SIG-M5 treated with dmso at 0.1 percent for 504 hours (cell line): ENCODE measurements at regions not wholly inside any gene's neighbourhood (a gene's known extent, or its start where the extent isn't known, plus 50 kb on each side); places are given as distances from the start of the nearest gene placed in this dataset.
"Not testable (repeated sequence)": the region's sequence is repeated elsewhere in the genome, so short reads cannot be mapped to it uniquely, and the experiment has no call there.

Experiments used
- DNase-seq: peaks from one replicate; lab custom pipeline; 2025; ENCODE audit not compliant: unreplicated experiment; lab: John Stamatoyannopoulos, UW

GRCh38 chr12:34301251-34302130, 279.2 kb downstream of the ALG10 start:
- DNase-seq: no peak

DNA sequence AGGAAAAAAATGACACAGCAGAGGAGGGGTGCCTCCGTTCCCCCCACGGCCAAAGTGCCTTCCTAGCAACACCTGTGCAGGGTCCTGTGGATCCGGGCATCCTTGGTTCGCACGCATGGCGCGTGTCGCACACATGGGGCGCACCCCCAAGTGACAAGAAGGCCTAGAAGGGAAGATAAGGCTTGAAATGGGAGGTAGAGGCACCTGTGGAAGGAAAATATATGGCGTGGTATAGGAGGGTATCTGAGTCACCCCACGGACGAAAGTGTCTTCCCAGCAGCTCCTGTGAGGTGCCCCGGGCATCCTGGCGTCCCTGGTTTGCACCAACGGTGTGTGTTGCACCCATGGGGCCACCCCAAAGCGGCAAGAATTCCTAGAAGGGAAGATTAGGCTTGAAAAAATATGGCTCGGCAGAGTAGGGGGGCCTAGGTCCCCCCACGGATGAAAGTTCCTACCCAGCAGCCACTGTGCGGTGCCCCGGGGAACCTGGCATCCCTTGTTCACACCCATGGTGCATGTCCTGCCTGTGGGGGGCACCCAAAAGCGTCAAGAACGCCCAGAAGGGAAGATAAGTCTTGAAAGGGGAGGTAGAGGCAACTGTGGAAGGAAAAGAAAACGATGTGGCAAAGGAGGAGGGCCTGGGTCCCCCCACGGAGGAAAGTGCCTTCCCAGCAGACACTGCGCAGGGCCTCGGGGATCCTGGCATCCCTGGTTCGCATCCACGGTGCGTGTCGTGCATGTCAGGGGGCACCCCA, 280.0 kb downstream of the ALG10 start:
- no peak for DNase-seq

DNA sequence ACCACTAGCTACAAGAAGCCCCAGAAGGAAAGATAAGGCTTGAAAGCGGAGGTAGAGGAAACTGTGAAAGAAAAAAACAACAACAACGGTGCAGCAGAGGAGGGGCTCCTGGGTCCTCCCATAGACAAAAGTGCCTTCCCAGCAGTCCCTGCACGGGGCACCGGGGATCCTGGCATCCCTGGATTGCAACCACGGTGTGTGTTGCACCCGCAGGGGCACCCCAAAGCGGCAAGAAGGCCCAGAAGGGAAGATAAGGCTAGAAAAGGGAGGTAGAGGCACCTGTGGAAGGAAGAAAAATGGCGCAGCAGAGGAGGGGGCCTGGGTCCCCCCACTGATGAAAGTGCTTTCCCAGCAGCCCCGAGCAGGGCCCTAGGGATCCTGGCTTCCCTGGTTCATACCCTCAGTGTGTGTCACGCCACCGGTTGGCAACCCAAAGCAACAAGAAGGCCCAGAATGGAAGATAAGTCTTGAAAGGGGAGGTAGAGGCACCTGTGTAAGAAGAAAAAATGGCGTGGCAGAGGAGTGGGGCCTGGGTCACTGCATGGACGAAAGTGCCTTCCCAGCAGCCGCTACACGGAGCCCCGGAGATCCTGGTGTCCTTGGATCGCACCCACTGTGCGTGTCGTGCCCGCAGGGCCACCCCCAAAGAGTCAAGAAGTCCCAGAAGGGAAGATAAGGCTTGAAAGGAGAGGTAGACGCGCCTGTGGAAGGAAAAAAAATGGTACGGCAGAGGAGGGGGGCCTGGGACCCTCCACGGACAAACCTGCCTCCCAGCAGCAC, 281.0 kb downstream of the ALG10 start:
- DNase-seq: no peak

GRCh38 chr12:34304001-34304400, 281.7 kb downstream of the ALG10 start:
- DNase-seq: no peak

- no peak for DNase-seq
Measured at GRCh38 chr12:34304546-34304945, 282.2 kb downstream of the ALG10 start.

DNA sequence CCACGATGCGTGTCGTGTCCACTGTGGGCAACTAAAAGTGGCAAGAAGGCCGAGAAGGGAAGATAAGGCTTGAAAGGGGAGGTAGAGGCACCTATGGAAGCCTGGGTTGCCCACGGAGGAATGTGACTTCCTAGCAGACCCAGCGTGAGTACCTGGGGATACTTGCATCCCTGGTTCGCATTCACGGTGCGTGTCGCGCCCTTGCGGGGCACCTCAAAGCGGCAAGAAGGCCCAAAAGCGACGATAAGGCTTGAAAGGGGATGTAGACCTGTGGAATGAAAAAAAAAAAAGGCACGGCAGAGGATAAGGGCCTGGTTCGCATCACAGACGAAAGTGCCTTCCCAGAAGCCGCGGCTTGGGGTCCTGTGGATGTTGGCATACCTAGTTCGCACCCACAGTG, 282.9 kb downstream of the ALG10 start:
- no peak for DNase-seq

- no peak for DNase-seq
Measured at GRCh38 chr12:34306133-34306830, 284.0 kb downstream of the ALG10 start.

DNA sequence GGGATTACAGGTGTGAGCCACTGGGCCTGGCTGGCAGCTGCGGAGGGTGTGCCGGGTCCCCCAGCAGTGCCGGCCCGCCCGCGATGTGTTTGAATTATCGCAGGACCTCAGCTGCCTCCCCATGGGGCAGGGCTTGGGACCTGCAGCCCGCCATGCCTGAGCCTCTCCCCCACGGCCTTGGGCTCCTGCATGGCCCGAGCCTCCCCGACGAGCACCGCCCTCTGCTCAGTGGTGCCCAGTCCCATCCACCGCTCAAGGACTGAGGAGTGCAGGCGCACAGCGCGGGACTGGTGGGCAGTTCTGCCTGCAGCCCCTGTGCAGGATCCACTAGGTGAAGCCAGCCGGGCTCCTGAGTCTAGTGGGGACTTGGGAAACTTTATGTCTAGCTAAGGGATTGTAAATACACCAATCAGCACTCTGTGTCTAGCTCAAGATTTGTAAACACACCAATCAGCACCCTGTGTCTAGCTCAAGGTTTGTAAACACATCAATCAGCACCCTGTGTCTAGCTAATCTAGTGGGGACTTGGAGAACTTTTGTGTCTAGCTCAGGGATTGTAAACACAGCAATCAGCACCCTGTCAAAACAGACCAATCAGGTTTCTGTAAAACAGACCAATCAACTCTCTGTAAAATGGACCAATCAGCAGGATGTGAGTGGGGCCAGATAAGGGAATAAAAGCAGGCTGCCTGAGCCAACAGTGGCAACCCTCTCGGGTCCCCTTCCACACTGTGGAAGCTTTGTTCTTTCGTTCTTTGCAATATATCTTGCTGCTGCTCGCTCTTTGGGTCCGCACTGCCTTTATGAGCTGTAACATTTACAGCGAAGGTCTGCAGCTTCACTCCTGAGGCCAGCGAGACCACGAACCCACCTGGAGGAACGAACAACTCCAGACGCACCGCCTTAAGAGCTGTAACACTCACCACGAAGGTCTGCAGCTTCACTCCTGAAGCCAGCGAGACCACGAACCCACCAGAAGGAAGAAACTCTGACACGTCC, 287.8 kb downstream of the ALG10 start:
- not testable (repeated sequence) for DNase-seq

- DNase-seq: no peak
Measured at GRCh38 chr12:34311337-34311736, 289.0 kb downstream of the ALG10 start.

DNA sequence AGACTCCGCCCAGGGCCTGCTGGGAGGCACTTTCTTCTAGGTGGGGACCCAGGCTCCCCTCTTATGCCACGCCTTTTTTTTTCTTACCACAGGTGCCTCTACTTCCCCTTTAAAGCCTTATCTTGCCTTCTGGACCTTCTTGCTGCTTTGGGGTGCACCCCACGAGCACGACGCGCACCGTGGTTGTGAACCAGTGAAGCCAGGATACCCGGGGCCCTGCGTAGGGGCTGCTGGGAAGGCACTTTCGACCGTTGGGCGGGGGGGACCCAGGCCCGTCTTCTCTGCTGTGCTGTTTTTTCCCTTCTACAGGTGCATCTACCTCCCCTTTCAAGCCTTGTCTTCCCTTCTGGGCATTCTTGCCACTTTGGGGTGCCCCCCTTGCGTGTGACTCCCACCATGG, 305.4 kb downstream of the ALG10 start:
- DNase-seq: no peak

DNA sequence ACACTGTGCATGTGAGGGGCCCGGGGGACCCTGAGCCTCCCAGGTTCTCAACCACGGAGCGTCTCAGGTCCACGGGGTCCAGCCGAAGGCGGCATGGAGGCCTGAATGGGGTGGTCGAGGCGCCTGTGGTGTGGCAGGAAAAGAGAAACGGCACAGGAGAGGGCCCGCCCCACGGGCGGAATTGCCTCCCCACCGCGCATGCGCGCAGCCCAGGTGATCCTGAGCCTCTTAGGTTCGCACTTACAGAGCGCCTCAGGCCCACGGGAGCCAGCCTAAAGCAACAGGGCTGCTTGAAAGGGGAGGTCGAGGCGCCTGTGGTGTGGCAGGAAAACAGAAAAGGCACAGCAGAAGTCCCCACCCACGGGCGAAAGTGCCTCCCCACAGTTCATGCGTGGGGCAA, 311.0 kb downstream of the ALG10 start:
- no peak for DNase-seq

DNA sequence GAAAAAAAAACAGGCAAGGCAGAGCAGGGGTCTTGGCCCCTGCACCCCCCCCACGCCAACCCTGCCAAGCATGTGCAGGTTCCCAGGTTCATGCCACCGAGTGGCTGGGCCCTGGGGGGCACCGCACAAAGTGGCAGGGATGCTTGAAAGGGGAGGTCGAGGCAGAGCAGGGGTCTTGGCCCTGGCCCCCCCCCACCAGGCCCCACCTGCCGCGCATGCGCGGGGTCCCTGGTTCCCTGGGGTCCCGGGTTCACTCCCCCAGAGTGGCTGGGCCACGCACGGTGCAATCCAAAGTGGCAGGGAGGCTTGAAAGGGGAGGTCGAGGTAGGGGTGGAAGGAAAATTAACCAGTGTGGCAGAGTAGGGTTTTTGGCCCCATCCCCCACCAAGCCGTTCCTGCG, 312.2 kb downstream of the ALG10 start:
- DNase-seq: no peak

DNA sequence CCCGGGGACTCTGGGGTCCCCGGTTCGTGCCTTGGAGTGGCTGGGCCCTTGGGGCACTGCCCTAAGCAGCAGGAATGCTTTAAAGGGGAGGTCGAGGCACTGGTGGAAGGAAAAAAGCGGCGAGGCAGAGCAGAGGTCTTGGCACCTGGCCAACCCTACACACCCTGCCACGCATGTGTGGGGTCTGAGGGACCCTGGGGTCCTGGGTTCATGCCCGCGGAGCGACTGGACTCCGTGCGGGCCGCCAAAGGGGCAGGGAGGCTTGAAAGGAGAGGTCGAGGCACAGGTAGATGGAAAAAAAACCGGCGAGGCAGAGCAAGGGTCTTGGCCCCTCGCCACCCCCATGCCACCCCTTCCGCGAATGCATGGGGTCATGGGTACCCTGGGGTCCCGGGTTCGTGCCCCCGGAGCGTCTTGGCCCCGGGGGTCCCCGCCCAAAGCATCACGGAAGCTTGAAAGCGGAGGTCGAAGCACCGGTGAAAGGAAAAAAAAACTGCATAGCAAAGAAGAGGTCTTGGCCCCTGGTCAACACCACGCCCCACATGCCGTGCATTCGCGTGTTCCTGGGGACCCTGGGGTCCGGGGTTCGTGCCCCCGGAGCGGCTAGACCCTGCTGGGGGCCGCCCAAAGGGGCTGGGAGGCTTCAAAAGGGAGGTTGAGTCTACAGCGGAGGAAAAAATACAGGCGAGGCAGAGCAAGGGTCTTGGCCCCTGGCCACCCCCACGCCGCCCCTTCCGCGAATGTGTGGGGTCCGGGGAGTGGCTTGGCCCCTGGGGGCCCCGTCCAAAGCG, 312.9 kb downstream of the ALG10 start:
- DNase-seq: no peak

GRCh38 chr12:34335819-34336262, 313.5 kb downstream of the ALG10 start:
- no peak for DNase-seq

DNA sequence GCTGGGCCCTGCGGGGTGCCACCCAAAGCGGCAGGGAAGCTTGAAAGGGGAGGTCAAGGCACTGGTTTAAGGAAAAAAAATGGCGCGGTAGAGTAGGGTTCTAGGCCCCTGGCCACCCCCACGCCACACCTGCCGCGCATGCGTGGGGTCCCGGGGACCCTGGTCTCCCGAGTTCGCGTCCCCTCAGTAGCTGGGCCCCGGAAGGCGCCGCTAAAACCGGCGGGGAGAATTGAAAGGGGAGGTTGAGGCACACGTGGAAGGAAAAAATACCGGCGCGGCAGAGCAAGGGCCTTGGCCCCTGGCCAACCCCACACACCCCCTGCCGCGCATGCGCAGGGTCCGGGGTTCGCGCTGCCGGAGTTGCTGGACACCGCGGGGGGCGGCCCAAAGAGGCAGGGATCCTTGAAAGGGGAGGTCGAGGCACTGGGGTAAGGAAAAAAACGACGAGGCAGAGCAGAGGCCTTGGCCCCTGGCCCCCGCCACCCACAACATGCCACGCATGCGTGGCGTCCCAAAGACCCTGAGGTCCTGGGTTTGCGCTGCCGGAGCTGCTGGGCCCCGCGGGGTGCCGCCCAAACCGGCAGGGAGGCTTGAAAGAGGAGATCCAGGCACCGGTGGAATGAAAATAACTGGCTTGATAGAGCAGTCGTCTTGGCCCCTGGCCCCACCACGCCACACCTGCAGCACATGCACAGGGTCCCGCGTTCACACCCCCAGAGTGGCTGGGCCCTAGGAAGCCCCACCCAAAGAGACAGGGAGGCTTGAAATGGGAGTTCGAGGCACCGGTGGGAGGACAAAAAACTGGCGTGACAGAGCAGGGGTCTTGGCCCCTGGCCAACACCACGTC, 314.5 kb downstream of the ALG10 start:
- no peak for DNase-seq

GRCh38 chr12:34338751-34339150, 316.5 kb downstream of the ALG10 start:
- no peak for DNase-seq

DNA sequence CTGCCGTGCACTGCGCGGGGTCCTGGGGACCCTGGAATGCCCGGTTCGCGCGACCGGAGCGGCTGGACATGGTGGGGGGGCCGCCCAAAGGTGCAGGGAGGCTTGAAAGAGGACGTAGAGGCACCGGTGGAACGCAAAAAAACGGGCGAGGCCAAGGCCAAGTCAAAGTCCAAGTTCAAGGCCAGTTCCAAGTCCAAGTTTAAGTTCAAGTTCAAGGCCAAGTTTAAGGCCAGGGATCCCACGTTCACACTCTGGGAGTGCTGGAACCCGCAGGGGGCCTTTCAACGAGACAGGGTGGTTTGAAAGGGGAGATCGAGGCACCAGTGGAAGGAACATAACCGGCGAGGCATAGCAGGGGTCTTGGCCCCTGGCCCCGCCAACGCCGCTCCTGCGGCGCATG, 317.6 kb downstream of the ALG10 start:
- DNase-seq: no peak
